SK-N-SH (cell line): ENCODE measurements at regions not wholly inside any gene's neighbourhood (a gene's known extent, or its start where the extent isn't known, plus 50 kb on each side); places are given as distances from the start of the nearest gene placed in this dataset.

Source experiments
- CTCF ChIA-PET: fragments of 300-600, 350-600 bp; formaldehyde crosslinking; extraction: SDS; loops from one replicate; lab custom pipeline; 2021; lab: Yijun Ruan, JAX
- POLR2A ChIA-PET: fragments of 350-600 bp; sonication (Branson Sonifier 250); formaldehyde crosslinking; extraction: SDS; loops from one replicate; lab custom pipeline; 2020; ENCODE audit warnings: antibody characterized with exemption, inconsistent platforms; lab: Yijun Ruan, JAX
- DNase-seq: peaks from one replicate; pipeline ENCODE4 v3.0.0; 2012
- H2AFZ ChIP-seq: fragments of 200-600 bp; sonication (generic); 2 replicates; pipeline ENCODE4 v1.8.1; 2016; ENCODE audit warnings: antibody characterized with exemption, mild to moderate bottlenecking, low read depth
- H3F3A ChIP-seq: fragments of 200-600 bp; sonication (generic); replicated peaks from 2 replicates; pipeline ENCODE3; 2016; ENCODE audit warnings: antibody characterized with exemption, mild to moderate bottlenecking; ENCODE audit not compliant: insufficient read depth
- H3K27ac ChIP-seq, 2 experiments: fragments of 200-500 bp in 1 of 2; fragments of 200-600 bp in 1 of 2; sonication (Bioruptor generic) in 1 of 2; sonication (generic), shearing (Covaris generic) in 1 of 2; 2 replicates each; pipeline versions ENCODE4 v1.5.1 to v1.6.1; 2014 to 2016; ENCODE audit warnings: low read depth in 2 of 2, inconsistent platforms in 1 of 2, low read length in 1 of 2, mild to moderate bottlenecking in 1 of 2, mixed read lengths in 1 of 2
- H3K27me3 ChIP-seq: fragments of 200-600 bp; sonication (generic), shearing (Covaris generic); 2 replicates; pipeline ENCODE4 v1.6.1; 2016; ENCODE audit warnings: mixed run types; ENCODE audit not compliant: insufficient read depth
- H3K36me3 ChIP-seq, 2 experiments: fragments of 200-500 bp in 1 of 2; fragments of 200-600 bp in 1 of 2; sonication (Bioruptor generic) in 1 of 2; sonication (generic) in 1 of 2; replicated peaks in 1 of 2; 2 replicates each; pipeline versions ENCODE3 to v1.5.1; 2014 to 2016; ENCODE audit warnings: low read length in 1 of 2, mild to moderate bottlenecking in 1 of 2; ENCODE audit not compliant: insufficient read depth in 2 of 2, control insufficient read depth in 1 of 2
- H3K4me1 ChIP-seq, 2 experiments: fragments of 200-500 bp in 1 of 2; fragments of 200-600 bp in 1 of 2; sonication (Bioruptor generic) in 1 of 2; sonication (generic), shearing (Covaris generic) in 1 of 2; 2 replicates each; pipeline versions ENCODE4 v1.5.1 to v1.6.1; 2014 to 2016; ENCODE audit warnings: low read depth in 1 of 2, low read length in 1 of 2, mixed run types in 1 of 2; ENCODE audit not compliant: insufficient read depth in 2 of 2, control insufficient read depth in 1 of 2
- H3K4me2 ChIP-seq: fragments of 200-600 bp; sonication (generic), shearing (Covaris generic); 2 replicates; pipeline ENCODE4 v1.6.1; 2017; ENCODE audit warnings: mixed run types
- H3K4me3 ChIP-seq, 2 experiments: fragments of 200-500 bp in 1 of 2; fragments of 200-600 bp in 1 of 2; sonication (Bioruptor generic) in 1 of 2; sonication (generic), shearing (Covaris generic) in 1 of 2; 2 replicates each; pipeline versions ENCODE4 v1.5.1 to v1.8.1; 2014 to 2016; ENCODE audit warnings: low read depth in 2 of 2, inconsistent platforms in 1 of 2, low read length in 1 of 2, mild to moderate bottlenecking in 1 of 2, mixed read lengths in 1 of 2, moderate library complexity in 1 of 2
- H3K79me2 ChIP-seq: fragments of 200-600 bp; sonication (generic); 2 replicates; pipeline ENCODE4 v1.8.1; 2017; ENCODE audit warnings: mild to moderate bottlenecking; ENCODE audit not compliant: insufficient read depth
- H3K9ac ChIP-seq: fragments of 200-600 bp; sonication (generic); 2 replicates; pipeline ENCODE4 v1.6.1; 2017; ENCODE audit warnings: mixed run types
- H3K9me2 ChIP-seq: fragments of 200-600 bp; sonication (generic); 2 replicates; pipeline ENCODE4 v1.6.1; 2017; ENCODE audit warnings: mixed run types
- H3K9me3 ChIP-seq: fragments of 200-600 bp; sonication (generic); 2 replicates; pipeline ENCODE4 v1.6.1; 2017; ENCODE audit warnings: mixed run types, mild to moderate bottlenecking, moderate library complexity
- H4K20me1 ChIP-seq: fragments of 200-600 bp; sonication (generic); 2 replicates; pipeline ENCODE4 v1.6.1; 2017; ENCODE audit warnings: mild to moderate bottlenecking, mixed run types; ENCODE audit not compliant: insufficient read depth
- CTCF ChIP-seq: fragments of 200-600 bp; sonication (generic); IDR thresholded peaks from 2 replicates; pipeline ENCODE4 v1.6.1; 2017; ENCODE audit warnings: antibody characterized with exemption, mild to moderate bottlenecking, moderate library complexity
- ELF1 ChIP-seq: IDR thresholded peaks from 2 replicates; pipeline ENCODE4 v1.4.0; 2012
- EP300 ChIP-seq, 2 experiments: IDR thresholded peaks; 2 replicates each; pipeline versions ENCODE4 v1.4.0 to v1.6.1; 2012; ENCODE audit warnings: borderline replicate concordance in 1 of 2, low read depth in 1 of 2, low read length in 1 of 2
- EZH2phosphoT487 ChIP-seq: fragments of 200-600 bp; sonication (generic); IDR thresholded peaks from 2 replicates; pipeline ENCODE4 v1.6.1; 2017; ENCODE audit warnings: low read depth, mixed run types, mild to moderate bottlenecking, antibody characterized with exemption, moderate library complexity, borderline replicate concordance
- FOSL2 ChIP-seq: IDR thresholded peaks from 2 replicates; pipeline ENCODE4 v1.4.0; 2012; ENCODE audit warnings: low read depth, mild to moderate bottlenecking, moderate library complexity, borderline replicate concordance
- FOXJ3 ChIP-seq: sonication (generic); formaldehyde crosslinking; IDR thresholded peaks from 2 replicates; pipeline ENCODE4 v1.5.1; 2020; ENCODE audit warnings: mild to moderate bottlenecking, missing genetic modification reagents
- GABPA ChIP-seq: IDR thresholded peaks from 2 replicates; pipeline ENCODE4 v1.4.0; 2012; ENCODE audit warnings: low read depth, mild to moderate bottlenecking
- JUND ChIP-seq: IDR thresholded peaks from 2 replicates; pipeline ENCODE4 v1.4.0; 2012
- MEF2A ChIP-seq: IDR thresholded peaks from 2 replicates; pipeline ENCODE4 v1.4.0; 2012; ENCODE audit warnings: low read depth, borderline replicate concordance
- MXI1 ChIP-seq: IDR thresholded peaks from 2 replicates; pipeline ENCODE4 v1.6.1; 2012; ENCODE audit warnings: mild to moderate bottlenecking, low read depth, low read length, improper control_type of control experiment
- NFIC ChIP-seq: IDR thresholded peaks from 2 replicates; pipeline ENCODE4 v1.4.0; 2012; ENCODE audit warnings: borderline replicate concordance
- POLR2AphosphoS5 ChIP-seq: IDR thresholded peaks from 2 replicates; pipeline ENCODE4 v1.6.1; 2012; ENCODE audit warnings: low read depth, low read length
- RCOR1 ChIP-seq: fragments of 150-350 bp; IDR thresholded peaks from 2 replicates; pipeline ENCODE4 v1.6.1; 2017; ENCODE audit warnings: antibody characterized with exemption, low read length
- TCF12 ChIP-seq: IDR thresholded peaks from 2 replicates; pipeline ENCODE4 v1.4.0; 2012
- TEAD4 ChIP-seq: IDR thresholded peaks from 2 replicates; pipeline ENCODE4 v1.4.0; 2012; ENCODE audit warnings: mild to moderate bottlenecking, borderline replicate concordance; ENCODE audit not compliant: insufficient read depth
- USF2 ChIP-seq: fragments of 150-350 bp; IDR thresholded peaks from 2 replicates; pipeline ENCODE4 v1.6.1; 2017; ENCODE audit warnings: antibody characterized with exemption, low read length, low read depth, borderline replicate concordance
- YY1 ChIP-seq: IDR thresholded peaks from 2 replicates; pipeline ENCODE4 v1.4.0; 2012; ENCODE audit warnings: low read depth, mild to moderate bottlenecking
- WGBS: methylation state at CpG from one replicate; pipeline ENCODE4 v1.1.6; 2017; ENCODE audit warnings: low lambda C conversion rate; 5-methylcytosine and 5-hydroxymethylcytosine counted together
- TF ChIP-seq, protein P1 (sequence below): IDR thresholded peaks from 2 replicates; pipeline ENCODE4 v1.4.0; 2012; ENCODE audit warnings: low read depth, borderline replicate concordance
- TF ChIP-seq, protein P2 (sequence below): IDR thresholded peaks from 2 replicates; pipeline ENCODE4 v1.4.0; 2012; ENCODE audit warnings: low read depth
- TF ChIP-seq, protein P3 (sequence below): IDR thresholded peaks from 2 replicates; pipeline ENCODE4; 2012

- peak overlapping the region; percentile 65; the same call in 1 of the 2 replicates for H2AFZ ChIP-seq
- peak overlapping the region in 1 of 2 experiments; percentile 81; a peak in 3 of 4 replicates for H3K27ac ChIP-seq
Observed at GRCh38 chr5:7321724-7322123, 74.2 kb upstream of the ADCY2 start.

DNA sequence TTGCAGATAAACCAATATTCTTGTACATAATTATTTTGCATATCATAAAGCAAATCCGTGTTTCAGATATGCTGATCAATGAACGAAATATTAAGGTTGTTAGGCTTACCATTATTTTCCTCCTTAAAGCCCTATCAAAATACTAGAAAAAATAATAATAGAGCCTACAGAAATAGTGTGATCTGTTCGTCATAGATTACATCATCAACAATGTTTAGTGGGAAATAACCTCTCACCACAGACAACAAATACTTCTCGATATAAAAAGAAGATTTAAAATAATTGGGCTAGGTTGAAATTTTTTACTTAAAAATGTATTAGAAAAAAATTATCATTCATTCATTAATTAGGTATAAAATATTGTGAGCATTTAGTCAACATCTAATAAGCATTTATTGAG, 71.0 kb upstream of the ADCY2 start:
- no peak overlapping the region for H3K9ac ChIP-seq
- no peak overlapping the region for H3K4me3 ChIP-seq
- 10% methylated on average over 4 of the region's 4 CpGs for WGBS
- H3K9me2 ChIP-seq: no peaks in the 10 kb centered on the region
- no peaks in the 10 kb centered on the region; the same call in 1 of the 2 replicates for H3K27me3 ChIP-seq
- CTCF ChIA-PET: no interaction called here
- TF ChIP-seq, protein P1, sequence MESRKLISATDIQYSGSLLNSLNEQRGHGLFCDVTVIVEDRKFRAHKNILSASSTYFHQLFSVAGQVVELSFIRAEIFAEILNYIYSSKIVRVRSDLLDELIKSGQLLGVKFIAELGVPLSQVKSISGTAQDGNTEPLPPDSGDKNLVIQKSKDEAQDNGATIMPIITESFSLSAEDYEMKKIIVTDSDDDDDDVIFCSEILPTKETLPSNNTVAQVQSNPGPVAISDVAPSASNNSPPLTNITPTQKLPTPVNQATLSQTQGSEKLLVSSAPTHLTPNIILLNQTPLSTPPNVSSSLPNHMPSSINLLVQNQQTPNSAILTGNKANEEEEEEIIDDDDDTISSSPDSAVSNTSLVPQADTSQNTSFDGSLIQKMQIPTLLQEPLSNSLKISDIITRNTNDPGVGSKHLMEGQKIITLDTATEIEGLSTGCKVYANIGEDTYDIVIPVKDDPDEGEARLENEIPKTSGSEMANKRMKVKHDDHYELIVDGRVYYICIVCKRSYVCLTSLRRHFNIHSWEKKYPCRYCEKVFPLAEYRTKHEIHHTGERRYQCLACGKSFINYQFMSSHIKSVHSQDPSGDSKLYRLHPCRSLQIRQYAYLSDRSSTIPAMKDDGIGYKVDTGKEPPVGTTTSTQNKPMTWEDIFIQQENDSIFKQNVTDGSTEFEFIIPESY: no peak
- TF ChIP-seq CTCF (no peak), RCOR1 (no peak), MXI1 (no peak), FOXJ3 (CRISPR knock-in tag) (no peak), ELF1 (no peak)
- no peak overlapping the region for H3K4me2 ChIP-seq
- no peak for DNase-seq
- peaks cover 0 to 16% of the 10 kb centered on the region in 2 experiments; a peak in 1 of 4 replicates for H3K4me1 ChIP-seq
- POLR2A ChIA-PET: no interaction called here
- H3K27ac ChIP-seq: no peak overlapping the region
- H3F3A ChIP-seq: peaks cover 7% of the 10 kb centered on the region
- H2AFZ ChIP-seq: no peak overlapping the region
- no peaks in the 10 kb centered on the region for H4K20me1 ChIP-seq
- H3K36me3 ChIP-seq: no peaks in the 10 kb centered on the region
- H3K9me3 ChIP-seq: no peaks in the 10 kb centered on the region
- H3K79me2 ChIP-seq: no peaks in the 10 kb centered on the region

More at GRCh38 chr5:7321724-7322123, 74.2 kb upstream of the ADCY2 start:
- CTCF ChIA-PET: no interaction called here
- Histone ChIP-seq H3F3A (peaks cover 14% of the 10 kb centered on the region), H3K4me1 (peaks cover 0 to 16% of the 10 kb centered on the region in 2 experiments; a peak in 1 of 4 replicates), H3K9ac (peak overlapping the region; percentile 28; the same call in 1 of the 2 replicates), H3K36me3 (no peaks in the 10 kb centered on the region), H3K27me3 (no peaks in the 10 kb centered on the region; the same call in 1 of the 2 replicates), H3K4me2 (peak overlapping the region; percentile 68; the same call in 1 of the 2 replicates), H3K79me2 (no peaks in the 10 kb centered on the region), H3K4me3 (no peak overlapping the region), H4K20me1 (no peaks in the 10 kb centered on the region), H3K9me3 (no peaks in the 10 kb centered on the region), H3K9me2 (no peaks in the 10 kb centered on the region)
- 0% methylated on average over 2 of the region's 2 CpGs for WGBS
- POLR2A ChIA-PET: no interaction called here
- no peak for TF ChIP-seq RCOR1
- peak; percentile 97 for TF ChIP-seq TCF12
- peak; percentile 49; the same call in 1 of the 2 replicates for TF ChIP-seq POLR2AphosphoS5
- peak; percentile 25; the same call in 1 of the 2 replicates for TF ChIP-seq NFIC
- TF ChIP-seq EZH2phosphoT487: no peak
- TF ChIP-seq MEF2A: no peak
- no peak for TF ChIP-seq YY1
- TF ChIP-seq, protein P2, sequence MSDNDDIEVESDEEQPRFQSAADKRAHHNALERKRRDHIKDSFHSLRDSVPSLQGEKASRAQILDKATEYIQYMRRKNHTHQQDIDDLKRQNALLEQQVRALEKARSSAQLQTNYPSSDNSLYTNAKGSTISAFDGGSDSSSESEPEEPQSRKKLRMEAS: peak; percentile 94
- TF ChIP-seq USF2: no peak
- TF ChIP-seq TEAD4: peak; percentile 63; the same call in 1 of the 2 replicates
- peak; percentile 81 for TF ChIP-seq FOSL2
- no peak for TF ChIP-seq GABPA
- TF ChIP-seq, protein P3, sequence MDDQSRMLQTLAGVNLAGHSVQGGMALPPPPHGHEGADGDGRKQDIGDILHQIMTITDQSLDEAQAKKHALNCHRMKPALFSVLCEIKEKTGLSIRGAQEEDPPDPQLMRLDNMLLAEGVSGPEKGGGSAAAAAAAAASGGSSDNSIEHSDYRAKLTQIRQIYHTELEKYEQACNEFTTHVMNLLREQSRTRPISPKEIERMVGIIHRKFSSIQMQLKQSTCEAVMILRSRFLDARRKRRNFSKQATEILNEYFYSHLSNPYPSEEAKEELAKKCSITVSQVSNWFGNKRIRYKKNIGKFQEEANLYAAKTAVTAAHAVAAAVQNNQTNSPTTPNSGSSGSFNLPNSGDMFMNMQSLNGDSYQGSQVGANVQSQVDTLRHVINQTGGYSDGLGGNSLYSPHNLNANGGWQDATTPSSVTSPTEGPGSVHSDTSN: peak; percentile 68
- peak in 1 of 2 experiments; percentile 71; a peak in 3 of 4 replicates for TF ChIP-seq EP300 (IDR thresholded peaks at IDR 0.05; ENCODE audit: borderline replicate concordance in 1 of 2, low read depth in 1 of 2, low read length in 1 of 2)
- TF ChIP-seq JUND: peak; percentile 75
- DNase-seq: no peak
